ENCODE measurements at regions not wholly inside any gene's neighbourhood (a gene's known extent, or its start where the extent isn't known, plus 50 kb on each side); places are given as distances from the start of the nearest gene placed in this dataset.

DNA sequence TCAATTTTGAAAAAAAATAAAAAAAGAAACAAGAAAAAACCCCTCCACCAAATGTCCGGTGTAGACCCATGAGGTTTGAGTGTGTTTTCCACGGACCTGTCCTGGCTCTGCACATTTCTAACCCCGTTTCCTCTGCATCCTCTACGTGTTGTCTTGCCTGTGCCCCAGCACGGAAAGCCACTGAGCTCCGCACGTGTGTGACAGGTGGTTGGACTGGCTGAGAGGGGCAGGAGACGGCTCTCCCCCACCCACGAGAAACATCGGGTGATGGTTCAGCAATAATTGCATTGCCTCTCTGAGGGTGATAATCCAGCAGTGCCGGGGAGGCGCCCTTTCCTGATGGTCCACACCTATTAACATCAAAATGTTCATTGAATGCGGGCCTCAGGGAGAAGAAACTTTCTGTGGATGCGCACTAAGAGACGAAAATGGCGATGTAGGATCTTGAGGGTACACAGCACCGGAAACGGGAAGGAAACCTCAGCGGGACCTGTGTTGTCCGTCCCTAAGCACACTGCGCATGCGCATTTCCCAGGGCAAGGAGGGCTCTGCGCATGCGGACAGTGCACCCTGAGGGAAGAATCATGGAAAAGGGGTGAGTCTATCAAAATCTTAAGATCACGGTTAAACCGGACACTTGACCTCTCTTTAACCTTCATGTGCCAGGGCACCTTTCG, 470.1 kb upstream of the ADARB2 start:
- TF ChIP-seq, protein P1, sequence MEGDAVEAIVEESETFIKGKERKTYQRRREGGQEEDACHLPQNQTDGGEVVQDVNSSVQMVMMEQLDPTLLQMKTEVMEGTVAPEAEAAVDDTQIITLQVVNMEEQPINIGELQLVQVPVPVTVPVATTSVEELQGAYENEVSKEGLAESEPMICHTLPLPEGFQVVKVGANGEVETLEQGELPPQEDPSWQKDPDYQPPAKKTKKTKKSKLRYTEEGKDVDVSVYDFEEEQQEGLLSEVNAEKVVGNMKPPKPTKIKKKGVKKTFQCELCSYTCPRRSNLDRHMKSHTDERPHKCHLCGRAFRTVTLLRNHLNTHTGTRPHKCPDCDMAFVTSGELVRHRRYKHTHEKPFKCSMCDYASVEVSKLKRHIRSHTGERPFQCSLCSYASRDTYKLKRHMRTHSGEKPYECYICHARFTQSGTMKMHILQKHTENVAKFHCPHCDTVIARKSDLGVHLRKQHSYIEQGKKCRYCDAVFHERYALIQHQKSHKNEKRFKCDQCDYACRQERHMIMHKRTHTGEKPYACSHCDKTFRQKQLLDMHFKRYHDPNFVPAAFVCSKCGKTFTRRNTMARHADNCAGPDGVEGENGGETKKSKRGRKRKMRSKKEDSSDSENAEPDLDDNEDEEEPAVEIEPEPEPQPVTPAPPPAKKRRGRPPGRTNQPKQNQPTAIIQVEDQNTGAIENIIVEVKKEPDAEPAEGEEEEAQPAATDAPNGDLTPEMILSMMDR (conservative IDR thresholded peaks at IDR 0.05; ENCODE audit: low read length) = no peak
- no peak for TF ChIP-seq EZH2phosphoT487 (IDR thresholded peaks at IDR 0.05; ENCODE audit: borderline replicate concordance, low read depth, low read length)
